NCI-H526 (cell line): ENCODE measurements at regions not wholly inside any gene's neighbourhood (a gene's known extent, or its start where the extent isn't known, plus 50 kb on each side); places are given as distances from the start of the nearest gene placed in this dataset.

Source experiments
- DNase-seq, 2 experiments: peaks; one replicate each; lab custom pipeline; 2025; lab: John Stamatoyannopoulos, UW

DNA sequence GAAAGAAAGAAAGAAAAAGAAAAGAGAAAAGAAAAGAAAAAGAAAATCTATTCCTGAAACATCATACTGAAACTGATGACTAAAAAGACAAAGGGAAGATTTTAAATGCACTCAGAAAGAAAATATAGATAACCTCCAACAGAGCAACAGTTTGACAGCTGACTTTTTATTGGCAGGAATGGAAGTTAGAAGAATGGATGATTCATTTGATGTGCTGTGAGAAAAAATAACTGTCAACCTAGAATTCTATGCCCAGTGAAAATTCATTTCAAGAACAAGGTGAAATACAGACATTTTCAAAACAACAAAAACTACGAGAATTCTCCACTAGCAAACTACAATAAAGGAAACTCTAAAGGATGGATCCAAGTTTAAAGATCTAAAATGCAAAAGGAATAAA is 50.5 kb upstream of the HSPA12A start:
- no peak for DNase-seq

DNA sequence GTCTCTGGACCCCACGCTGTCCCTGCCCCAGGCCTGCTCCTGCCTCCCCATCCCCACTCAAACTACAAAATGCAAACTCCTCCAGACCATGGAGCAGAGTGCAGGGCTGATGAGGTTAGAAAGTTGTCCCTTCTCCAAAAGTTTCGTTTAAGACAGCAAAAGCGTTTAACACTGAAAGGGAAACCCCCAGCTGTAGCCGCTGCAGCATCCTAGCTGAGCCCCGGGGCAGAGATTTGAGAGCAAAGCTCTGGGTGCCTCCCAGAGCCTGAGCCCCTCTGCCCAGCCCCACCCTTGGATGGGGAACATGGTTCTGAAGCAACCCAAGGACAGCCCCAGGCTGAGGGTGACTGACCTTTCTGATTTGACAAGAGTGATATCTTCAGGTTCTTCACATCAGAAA is 52.8 kb upstream of the ENO4 start:
- no peak for DNase-seq

DNA sequence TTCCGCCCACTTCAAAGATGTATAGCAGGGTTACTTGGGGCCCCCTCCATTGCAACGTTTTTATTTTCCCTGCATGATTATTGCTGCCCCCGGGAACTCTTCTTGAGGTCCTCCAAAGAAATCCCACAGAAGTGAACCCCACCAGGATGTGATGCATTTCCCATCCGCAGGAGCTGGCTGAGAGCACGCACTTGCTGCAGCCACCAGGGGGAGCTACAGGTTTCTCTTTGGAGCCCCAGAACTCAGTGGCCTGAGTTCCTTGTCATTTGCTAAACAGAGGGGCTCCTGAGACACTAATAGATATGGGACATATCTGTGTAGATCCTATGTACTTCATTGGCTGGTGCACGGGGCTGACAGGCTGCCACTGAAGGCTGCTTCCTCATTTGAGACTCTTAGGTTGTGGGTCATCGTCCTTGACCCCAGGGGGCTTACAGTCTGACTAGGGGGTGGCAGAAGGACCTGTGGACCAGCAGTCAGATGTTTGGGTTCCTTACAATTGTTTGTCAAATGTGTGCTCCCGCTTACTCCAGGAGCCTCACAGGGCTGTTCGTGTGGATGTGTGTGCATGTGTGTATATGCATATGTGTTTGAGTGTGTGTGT is 52.3 kb upstream of the ENO4 start:
- peak; percentile 12 to 82 for DNase-seq

DNA sequence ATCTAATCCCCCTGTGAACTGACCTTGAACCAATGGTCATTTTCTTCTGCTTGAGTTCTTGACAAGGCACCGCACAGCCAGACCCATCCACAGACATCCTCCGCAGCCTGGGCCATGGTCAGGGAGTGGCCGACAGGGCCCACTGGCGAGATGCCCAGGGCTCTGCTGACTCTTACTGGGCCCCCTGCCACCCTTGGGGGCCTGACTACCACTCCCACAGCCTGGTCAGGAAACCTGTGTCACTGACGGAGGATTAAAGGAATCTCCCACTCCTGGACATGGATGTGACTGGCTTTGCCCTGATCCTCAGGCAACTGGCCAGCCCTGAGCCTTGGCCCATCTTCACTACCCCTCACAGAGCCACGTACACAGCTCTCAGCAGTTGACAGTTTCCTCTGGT is 50.4 kb upstream of the ENO4 start:
- DNase-seq = no peak
